Heart right ventricle (tissue), 16 donors: ENCODE measurements at regions not wholly inside any gene's neighbourhood (a gene's known extent, or its start where the extent isn't known, plus 50 kb on each side); places are given as distances from the start of the nearest gene placed in this dataset.

ENCODE experiments used
- ATAC-seq, 8 donors: fragments of 200-7000 bp; cut with Tn5 transposase; one replicate each; pipeline ENCODE4 v1.9.1; 2020; ENCODE audit warnings: mild to moderate bottlenecking in 8 of 8, moderate library complexity in 8 of 8, moderate number of reproducible peaks in 1 of 8
- DNase-seq, 2 donors: peaks; one replicate each; pipeline ENCODE4 v3.0.0-alpha.2; 2020
- H3K27ac ChIP-seq, 10 donors: fragments of 200-600 bp; sonication (generic) in 2 of 10; one replicate each; pipeline versions ENCODE4 v1.5.0 to v1.8.0; 2020 to 2022; ENCODE audit warnings: mild to moderate bottlenecking in 3 of 10
- H3K27me3 ChIP-seq, 7 donors: fragments of 200-600 bp; one replicate each; pipeline ENCODE4 v1.8.0; 2021 to 2022; ENCODE audit warnings: mild to moderate bottlenecking in 2 of 7
- H3K36me3 ChIP-seq, 9 donors: fragments of 200-600 bp; sonication (generic) in 1 of 9; one replicate each; pipeline versions ENCODE4 v1.5.0 to v1.8.0; 2020 to 2022; ENCODE audit warnings: mild to moderate bottlenecking in 2 of 9
- H3K4me1 ChIP-seq, 9 donors: fragments of 200-600 bp; sonication (generic) in 1 of 9; one replicate each; pipeline versions ENCODE4 v1.5.0 to v1.8.0; 2020 to 2022; ENCODE audit warnings: mild to moderate bottlenecking in 4 of 9
- H3K4me3 ChIP-seq, 10 donors: fragments of 200-600 bp; sonication (generic) in 2 of 10; one replicate each; pipeline versions ENCODE4 v1.5.0 to v1.8.0; 2020 to 2022; ENCODE audit warnings: mild to moderate bottlenecking in 7 of 10, moderate library complexity in 2 of 10
- H3K9me3 ChIP-seq, 11 donors: fragments of 200-600 bp in 10 of 11; sonication (generic) in 2 of 11; one replicate each; pipeline versions ENCODE4 v1.5.0 to v1.8.0; 2013 to 2022; ENCODE audit warnings: mild to moderate bottlenecking in 2 of 11, control low read depth in 1 of 11, moderate library complexity in 1 of 11
- WGBS, 2 donors: extraction: QIAGEN DNeasy Blood & Tissue Kit; methylation state at CpG; one replicate each; pipeline ENCODE4 v1.1.7; 2013; ENCODE audit warnings: inconsistent platforms in 1 of 2; 5-methylcytosine and 5-hydroxymethylcytosine counted together
- intact Hi-C, 10 donors: fragments of 100-400 bp; cut with DNase I; formaldehyde crosslinking; loops; one replicate each; pipeline versions ENCODE4 v1.11.1 to v1.14.2; 2022
- TF ChIP-seq, protein P1 (sequence below), 9 donors: fragments of 200-600 bp; sonication (generic) in 2 of 9; IDR thresholded peaks; one replicate each; pipeline versions ENCODE4 v1.5.0 to v1.8.0; 2021 to 2022; ENCODE audit warnings: antibody characterized with exemption in 9 of 9, mild to moderate bottlenecking in 5 of 9, moderate library complexity in 1 of 9
- donor health status: Arrhythmogenic right ventricular cardiomyopathy.
- donor health status: ischemic (EF 13 %, LVEDD 7.1; RV severe dilation, severe dysfunction).
- donor health status: healthy with polysubstance abuse.
- donor health status: DM: no; HTN: yes; CAD: no.
- donor health status: DM: no; HTN: no; CAD: no.
- donor health status: ischemic (EF 25% LVEDD 6.9; RV normal size, moderate dysfunction).
- donor health status: ischemic (EF 25% LVEDD 5.7; RV mildly dilated, moderate dysfunction).
- donor health status: healthy.
- donor health status: DM: yes; HTN: yes; CAD: no.
- donor health status: Ischemic cardiomyopathy.
- donor health status: ischemic (EF 35%, LVEDD 5.7; RV mildly dilated, moderate dysfunction).
- donor health status: nonischemic (EF 11% LVEDD 7.7; RV severe dilation, severe dysfunction).
- donor health status: DM: yes; HTN: yes; CAD: no.
- donor health status: PGD.
- donor health status: ischemic (EF 29% LVEDD 5.4; RV normal size, mild dysfunction).
- donor health status: nonischemic (EF 23%, LVEDD 6.1; RV moderate dilation, normal function).

DNA sequence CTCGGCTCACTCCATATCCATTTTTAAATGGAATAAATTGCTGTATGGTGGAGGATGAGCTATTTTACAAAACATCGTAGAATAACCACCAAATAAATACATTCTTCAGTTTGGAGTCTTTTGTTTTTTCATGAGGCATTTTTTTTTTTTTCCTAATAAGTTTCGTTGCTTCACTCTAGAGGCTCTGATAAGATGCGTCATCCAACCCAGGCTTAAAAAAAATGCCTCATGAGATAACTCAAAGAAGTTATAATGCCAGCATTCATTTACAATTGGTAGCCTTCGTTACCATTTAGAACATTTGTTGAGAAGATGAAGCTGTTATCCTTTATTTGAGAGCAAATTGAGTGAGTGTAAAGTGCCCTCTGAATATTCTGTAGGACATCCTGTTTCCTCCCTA, 172.2 kb upstream of the CENPE start:
- TF ChIP-seq, protein P1, sequence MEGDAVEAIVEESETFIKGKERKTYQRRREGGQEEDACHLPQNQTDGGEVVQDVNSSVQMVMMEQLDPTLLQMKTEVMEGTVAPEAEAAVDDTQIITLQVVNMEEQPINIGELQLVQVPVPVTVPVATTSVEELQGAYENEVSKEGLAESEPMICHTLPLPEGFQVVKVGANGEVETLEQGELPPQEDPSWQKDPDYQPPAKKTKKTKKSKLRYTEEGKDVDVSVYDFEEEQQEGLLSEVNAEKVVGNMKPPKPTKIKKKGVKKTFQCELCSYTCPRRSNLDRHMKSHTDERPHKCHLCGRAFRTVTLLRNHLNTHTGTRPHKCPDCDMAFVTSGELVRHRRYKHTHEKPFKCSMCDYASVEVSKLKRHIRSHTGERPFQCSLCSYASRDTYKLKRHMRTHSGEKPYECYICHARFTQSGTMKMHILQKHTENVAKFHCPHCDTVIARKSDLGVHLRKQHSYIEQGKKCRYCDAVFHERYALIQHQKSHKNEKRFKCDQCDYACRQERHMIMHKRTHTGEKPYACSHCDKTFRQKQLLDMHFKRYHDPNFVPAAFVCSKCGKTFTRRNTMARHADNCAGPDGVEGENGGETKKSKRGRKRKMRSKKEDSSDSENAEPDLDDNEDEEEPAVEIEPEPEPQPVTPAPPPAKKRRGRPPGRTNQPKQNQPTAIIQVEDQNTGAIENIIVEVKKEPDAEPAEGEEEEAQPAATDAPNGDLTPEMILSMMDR (IDR thresholded peaks at IDR 0.05) = no peak
- Histone ChIP-seq H3K36me3 (no peaks in the 10 kb centered on the region), H3K27ac (no peak overlapping the region), H3K4me3 (no peak overlapping the region), H3K4me1 (no peaks in the 10 kb centered on the region), H3K27me3 (no peaks in the 10 kb centered on the region), H3K9me3 (peaks cover 0 to 4% (median 0%) of the 10 kb centered on the region in 11 donors)
- ATAC-seq (no peak), DNase-seq (no peak)
- 57 to 60% methylated on average over 5 of the region's 5 CpGs for WGBS, 2 donors
- intact Hi-C loops = no loop called here

DNA sequence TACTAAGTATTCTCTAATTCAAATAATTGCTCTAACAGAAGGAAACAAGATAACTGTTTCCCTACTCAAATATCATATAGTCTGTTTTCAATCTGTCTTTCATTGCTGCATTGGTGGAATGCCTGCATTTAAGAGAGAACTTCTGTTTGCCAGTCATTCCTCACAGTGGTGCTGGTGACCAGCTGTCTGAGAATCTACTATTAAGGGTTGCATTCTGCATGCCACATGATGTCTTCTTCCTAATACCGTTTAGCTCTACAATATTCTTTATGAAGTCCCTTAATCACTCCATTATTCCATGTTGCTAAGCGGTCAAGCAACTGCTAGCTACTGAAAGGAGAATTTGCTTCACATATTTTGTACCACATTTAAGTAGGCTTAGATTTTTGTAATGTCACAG, 167.1 kb upstream of the CENPE start:
- TF ChIP-seq, protein P1 (IDR thresholded peaks at IDR 0.05) = no peak
- peaks cover 0 to 6% (median under 1%) of the 10 kb centered on the region in 11 donors for H3K9me3 ChIP-seq
- no peaks in the 10 kb centered on the region for H3K36me3 ChIP-seq
- H3K27ac ChIP-seq = no peak overlapping the region
- no peak overlapping the region for H3K4me3 ChIP-seq
- no peaks in the 10 kb centered on the region for H3K27me3 ChIP-seq
- no peak for ATAC-seq
- WGBS, 2 donors = 71 to 73% methylated on average over 2 of the region's 2 CpGs
- intact Hi-C loops = no loop called here
- DNase-seq = no peak
- no peaks in the 10 kb centered on the region for H3K4me1 ChIP-seq

DNA sequence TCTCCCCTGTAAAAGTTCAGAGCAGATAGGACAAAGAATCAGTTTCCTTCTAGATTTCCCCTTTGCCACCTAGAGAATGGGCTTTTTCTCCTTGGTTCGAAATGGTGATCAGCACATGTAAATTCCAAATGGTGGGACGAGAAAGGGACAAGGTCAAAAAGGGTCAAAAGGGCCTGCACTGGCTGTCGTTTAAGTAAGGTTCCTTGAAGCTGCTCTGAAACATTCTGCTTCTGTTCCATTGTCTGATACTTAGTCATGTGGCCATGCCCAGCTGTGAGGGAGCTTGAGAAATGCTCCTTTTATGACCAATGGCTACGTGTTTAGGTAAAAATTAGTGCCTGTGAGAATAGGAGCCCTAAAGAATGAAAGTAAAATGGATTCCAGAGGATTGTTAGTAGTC, 165.9 kb upstream of the CENPE start:
- Histone ChIP-seq H3K4me3 (no peak overlapping the region), H3K27ac (no peak overlapping the region), H3K36me3 (no peaks in the 10 kb centered on the region), H3K4me1 (no peaks in the 10 kb centered on the region), H3K9me3 (peaks cover 0 to 16% (median 9%) of the 10 kb centered on the region in 11 donors), H3K27me3 (no peaks in the 10 kb centered on the region)
- TF ChIP-seq, protein P1 (IDR thresholded peaks at IDR 0.05) = no peak
- intact Hi-C loops = no loop called here
- WGBS, 2 donors = 61 to 65% methylated on average over 4 of the region's 4 CpGs
- DNase-seq = no peak
- ATAC-seq = no peak

- TF ChIP-seq, protein P1 (IDR thresholded peaks at IDR 0.05) = no peak
- DNase-seq (no peak), ATAC-seq (no peak)
- peaks cover 0 to 31% (median 11%) of the 10 kb centered on the region in 11 donors for H3K9me3 ChIP-seq
- no peak overlapping the region for H3K27ac ChIP-seq
- intact Hi-C loops = no loop called here
- no peaks in the 10 kb centered on the region for H3K36me3 ChIP-seq
- H3K4me3 ChIP-seq = no peak overlapping the region
- no peaks in the 10 kb centered on the region for H3K27me3 ChIP-seq
- H3K4me1 ChIP-seq = no peaks in the 10 kb centered on the region
Measured at GRCh38 chr4:103361926-103362325, 163.8 kb upstream of the CENPE start.

- WGBS, 2 donors = 86% methylated on average over 2 of the region's 2 CpGs
- Histone ChIP-seq H3K27ac (no peak overlapping the region), H3K4me3 (no peak overlapping the region), H3K27me3 (no peaks in the 10 kb centered on the region), H3K36me3 (no peaks in the 10 kb centered on the region), H3K9me3 (peaks cover 0 to 31% (median 11%) of the 10 kb centered on the region in 11 donors), H3K4me1 (no peaks in the 10 kb centered on the region)
- no peak for DNase-seq
- intact Hi-C loops = no loop called here
- ATAC-seq = no peak
- TF ChIP-seq, protein P1 (IDR thresholded peaks at IDR 0.05) = no peak
Measured at GRCh38 chr4:103359900-103360299, 161.8 kb upstream of the CENPE start.
